NCI-H460 (cell line): ENCODE measurements at regions not wholly inside any gene's neighbourhood (a gene's known extent, or its start where the extent isn't known, plus 50 kb on each side); places are given as distances from the start of the nearest gene placed in this dataset.
"Not testable (repeated sequence)": the region's sequence is repeated elsewhere in the genome, so short reads cannot be mapped to it uniquely, and the experiment has no call there.

ENCODE experiments used
- DNase-seq: peaks from one replicate; pipeline ENCODE4 v3.0.0-alpha.2; 2016; ENCODE audit warnings: low read depth; ENCODE audit errors: extremely low read depth

- DNase-seq = peak; percentile 1
Observed at GRCh38 chr2:89112434-89112833, 421.0 kb downstream of the RPIA start.

- DNase-seq = not testable (repeated sequence)
Observed at GRCh38 chr2:89113286-89113685, 421.8 kb downstream of the RPIA start.

GRCh38 chr2:89129440-89129839 is 438.0 kb downstream of the RPIA start:
- not testable (repeated sequence) for DNase-seq

GRCh38 chr2:89130665-89131308 is 439.3 kb downstream of the RPIA start:
- not testable (repeated sequence) for DNase-seq

- DNase-seq = not testable (repeated sequence)
Observed at GRCh38 chr2:89142959-89143358, 451.5 kb downstream of the RPIA start.

- not testable (repeated sequence) for DNase-seq
Observed at GRCh38 chr2:89145342-89145741, 453.9 kb downstream of the RPIA start.

GRCh38 chr2:89148256-89148655 is 456.8 kb downstream of the RPIA start:
- DNase-seq = not testable (repeated sequence)

GRCh38 chr2:89151699-89152098 is 460.2 kb downstream of the RPIA start:
- DNase-seq = not testable (repeated sequence)

- DNase-seq = not testable (repeated sequence)
Observed at GRCh38 chr2:89152501-89152900, 461.0 kb downstream of the RPIA start.

GRCh38 chr2:89153210-89153609 is 461.7 kb downstream of the RPIA start:
- not testable (repeated sequence) for DNase-seq

- DNase-seq = not testable (repeated sequence)
Observed at GRCh38 chr2:89154247-89154682, 462.8 kb downstream of the RPIA start.

GRCh38 chr2:89160306-89160705 is 468.8 kb downstream of the RPIA start:
- not testable (repeated sequence) for DNase-seq

- DNase-seq = not testable (repeated sequence)
Observed at GRCh38 chr2:89161626-89162025, 470.2 kb downstream of the RPIA start.

GRCh38 chr2:89170506-89171173 is 479.2 kb downstream of the RPIA start:
- not testable (repeated sequence) for DNase-seq

- not testable (repeated sequence) for DNase-seq
Observed at GRCh38 chr2:89171174-89171519, 479.7 kb downstream of the RPIA start.

GRCh38 chr2:89177004-89177403 is 485.5 kb downstream of the RPIA start:
- DNase-seq = not testable (repeated sequence)

GRCh38 chr2:89182221-89182620 is 490.7 kb downstream of the RPIA start:
- not testable (repeated sequence) for DNase-seq

- DNase-seq = not testable (repeated sequence)
Observed at GRCh38 chr2:89184746-89185145, 493.3 kb downstream of the RPIA start.

- not testable (repeated sequence) for DNase-seq
Observed at GRCh38 chr2:89195636-89196251, 504.3 kb downstream of the RPIA start.

GRCh38 chr2:89196719-89197118 is 505.2 kb downstream of the RPIA start:
- not testable (repeated sequence) for DNase-seq

- not testable (repeated sequence) for DNase-seq
Observed at GRCh38 chr2:89198026-89198425, 506.6 kb downstream of the RPIA start.
